ENCODE measurements at regions not wholly inside any gene's neighbourhood (a gene's known extent, or its start where the extent isn't known, plus 50 kb on each side); places are given as distances from the start of the nearest gene placed in this dataset.

DNA sequence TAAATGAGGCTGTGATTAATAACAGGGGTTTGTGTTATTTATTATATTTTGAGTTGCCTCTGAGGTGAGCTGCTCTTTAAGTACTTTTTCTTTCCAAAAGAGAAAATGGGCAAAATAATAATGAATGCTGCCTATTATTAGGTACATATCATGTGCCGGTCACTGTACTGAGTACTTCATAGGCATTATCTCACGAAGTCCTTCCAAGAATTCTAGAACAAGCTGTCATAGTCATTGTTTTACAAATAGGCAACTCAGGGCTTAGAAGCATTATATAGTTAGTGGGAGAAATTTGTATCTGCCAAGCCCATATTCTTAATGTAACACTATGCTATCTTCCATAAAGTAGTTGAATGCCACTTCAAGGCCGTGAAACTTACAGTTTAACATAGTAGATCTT, 628.7 kb downstream of the CCDC171 start (continued):
- no peak for TF ChIP-seq TCF7 (CRISPR knock-in tag; IDR thresholded peaks at IDR 0.05; ENCODE audit: low read depth)

GRCh38 chr9:16182784-16183183, 629.9 kb downstream of the CCDC171 start:
- H3K27me3 Mint-ChIP-seq (ENCODE audit: low read depth) = no peaks in the 10 kb centered on the region
- no peak overlapping the region for H3K27ac Mint-ChIP-seq
- H3K4me1 Mint-ChIP-seq = no peaks in the 10 kb centered on the region
- H3K36me3 Mint-ChIP-seq = no peaks in the 10 kb centered on the region
- CTCF ChIA-PET = no interaction called here
- no peak overlapping the region for H3K4me3 Mint-ChIP-seq
- ATAC-seq (no peak), DNase-seq (ENCODE audit: low spot score) (no peak)
- POLR2A ChIA-PET = no interaction called here
- TF ChIP-seq USF1 (CRISPR knock-in tag; IDR thresholded peaks at IDR 0.05) (no peak), AR (CRISPR knock-in tag; IDR thresholded peaks at IDR 0.05) (no peak), ZNF219 (CRISPR knock-in tag; IDR thresholded peaks at IDR 0.05; ENCODE audit: borderline replicate concordance) (no peak), KAT7 (CRISPR knock-in tag; IDR thresholded peaks at IDR 0.05; ENCODE audit: borderline replicate concordance) (no peak), ZNF671 (CRISPR knock-in tag; IDR thresholded peaks at IDR 0.05) (no peak), ZNF317 (CRISPR knock-in tag; IDR thresholded peaks at IDR 0.05; ENCODE audit: borderline replicate concordance, low read depth) (no peak)
- H3K9me3 Mint-ChIP-seq = 0 out of 2 replicates have a peak, but pooled peaks cover 4% of the 10 kb centered on the region

- H3K4me1 Mint-ChIP-seq = no peaks in the 10 kb centered on the region
- ATAC-seq (no peak), DNase-seq (ENCODE audit: low spot score) (no peak)
- no peak overlapping the region for H3K4me3 Mint-ChIP-seq
- H3K27ac Mint-ChIP-seq = no peak overlapping the region
- CTCF ChIA-PET = no interaction called here
- H3K36me3 Mint-ChIP-seq = peaks cover 9% of the 10 kb centered on the region
- POLR2A ChIA-PET = no interaction called here
- H3K9me3 Mint-ChIP-seq = peaks cover 19% of the 10 kb centered on the region
- H3K27me3 Mint-ChIP-seq (ENCODE audit: low read depth) = no peaks in the 10 kb centered on the region
- no peak for TF ChIP-seq ZMAT4 (CRISPR knock-in tag; IDR thresholded peaks at IDR 0.05)
- no peak for TF ChIP-seq E2F4 (CRISPR knock-in tag; IDR thresholded peaks at IDR 0.05; ENCODE audit: borderline replicate concordance, low read depth)
- TF ChIP-seq NR2C2 (CRISPR knock-in tag; IDR thresholded peaks at IDR 0.05) = no peak
- TF ChIP-seq, protein P1, sequence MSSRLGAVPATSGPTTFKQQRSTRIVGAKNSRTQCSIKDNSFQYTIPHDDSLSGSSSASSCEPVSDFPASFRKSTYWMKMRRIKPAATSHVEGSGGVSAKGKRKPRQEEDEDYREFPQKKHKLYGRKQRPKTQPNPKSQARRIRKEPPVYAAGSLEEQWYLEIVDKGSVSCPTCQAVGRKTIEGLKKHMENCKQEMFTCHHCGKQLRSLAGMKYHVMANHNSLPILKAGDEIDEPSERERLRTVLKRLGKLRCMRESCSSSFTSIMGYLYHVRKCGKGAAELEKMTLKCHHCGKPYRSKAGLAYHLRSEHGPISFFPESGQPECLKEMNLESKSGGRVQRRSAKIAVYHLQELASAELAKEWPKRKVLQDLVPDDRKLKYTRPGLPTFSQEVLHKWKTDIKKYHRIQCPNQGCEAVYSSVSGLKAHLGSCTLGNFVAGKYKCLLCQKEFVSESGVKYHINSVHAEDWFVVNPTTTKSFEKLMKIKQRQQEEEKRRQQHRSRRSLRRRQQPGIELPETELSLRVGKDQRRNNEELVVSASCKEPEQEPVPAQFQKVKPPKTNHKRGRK (CRISPR knock-in tag; IDR thresholded peaks at IDR 0.05; ENCODE audit: borderline replicate concordance) = no peak
Observed at GRCh38 chr9:16184964-16185646, 632.3 kb downstream of the CCDC171 start.

DNA sequence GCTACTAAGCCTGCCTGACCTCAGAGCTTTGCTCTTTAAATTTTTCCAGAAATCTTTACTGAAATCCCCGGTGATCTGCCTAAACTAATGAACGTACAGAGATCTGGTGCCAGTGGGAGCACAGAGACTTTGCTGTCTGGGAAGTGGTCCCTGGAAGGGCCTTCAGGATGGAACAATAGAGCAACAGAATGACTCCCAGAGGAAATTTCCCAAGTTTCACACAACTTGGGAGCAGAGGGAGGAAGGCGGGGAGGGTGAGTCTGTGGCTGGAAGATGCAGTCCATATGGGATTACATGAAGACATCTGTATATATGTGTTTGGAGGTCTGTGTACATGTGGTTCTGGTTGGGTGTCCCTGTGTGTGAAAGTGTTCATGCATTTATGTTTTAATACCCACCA, 638.3 kb downstream of the CCDC171 start:
- Mint-ChIP-seq H3K27me3 (ENCODE audit: low read depth) (no peaks in the 10 kb centered on the region), H3K36me3 (peaks cover 9% of the 10 kb centered on the region), H3K27ac (no peak overlapping the region), H3K4me3 (no peak overlapping the region), H3K4me1 (peaks cover 16% of the 10 kb centered on the region), H3K9me3 (peaks cover 19% of the 10 kb centered on the region)
- DNase-seq (ENCODE audit: low spot score) (no peak), ATAC-seq (no peak)
- no peak for TF ChIP-seq ATF1 (CRISPR knock-in tag; IDR thresholded peaks at IDR 0.05)
- ChIA-PET CTCF (no interaction called here), POLR2A (no interaction called here)
